ENCODE measurements at regions not wholly inside any gene's neighbourhood (a gene's known extent, or its start where the extent isn't known, plus 50 kb on each side); places are given as distances from the start of the nearest gene placed in this dataset.

DNA sequence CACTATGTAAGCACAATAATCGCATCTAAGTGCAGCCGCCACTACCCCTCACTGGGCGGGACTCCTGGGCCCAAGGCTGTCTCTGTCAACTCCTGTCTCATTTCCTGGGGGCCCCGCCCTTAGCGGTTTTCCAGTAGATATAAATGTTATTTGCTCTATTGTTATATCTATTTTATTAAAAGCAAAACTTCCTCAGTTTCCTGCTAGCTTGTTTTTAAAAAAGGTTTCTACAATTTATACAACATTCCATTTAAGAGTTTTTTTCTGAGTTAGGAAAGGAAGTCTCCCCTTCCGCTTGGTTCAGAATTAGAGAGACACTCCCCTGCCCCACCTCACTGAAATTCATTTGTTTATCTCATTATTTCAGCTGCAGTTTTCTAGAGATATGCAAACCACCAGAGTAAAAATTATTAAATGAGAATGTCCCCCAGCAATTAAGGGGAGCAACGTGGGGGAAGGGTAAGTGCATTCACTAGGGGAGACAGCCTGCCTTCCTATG, 82.7 kb downstream of the RAMP3 start:
- intact Hi-C loops (cut with DNase I): no loop called here
- Histone ChIP-seq H3K36me3 (no peaks in the 10 kb centered on the region), H3K9me3 (no peaks in the 10 kb centered on the region), H3K4me1 (peaks cover 0 to 16% of the 10 kb centered on the region in 2 donors), H3K27me3 (peaks cover 0 to 13% of the 10 kb centered on the region in 2 donors), H3K27ac (peak overlapping the region in 1 of 2 donors; percentile 54), H3K4me3 (no peak overlapping the region)
- ATAC-seq (no peak), DNase-seq (no peak)
- TF ChIP-seq, protein P1, sequence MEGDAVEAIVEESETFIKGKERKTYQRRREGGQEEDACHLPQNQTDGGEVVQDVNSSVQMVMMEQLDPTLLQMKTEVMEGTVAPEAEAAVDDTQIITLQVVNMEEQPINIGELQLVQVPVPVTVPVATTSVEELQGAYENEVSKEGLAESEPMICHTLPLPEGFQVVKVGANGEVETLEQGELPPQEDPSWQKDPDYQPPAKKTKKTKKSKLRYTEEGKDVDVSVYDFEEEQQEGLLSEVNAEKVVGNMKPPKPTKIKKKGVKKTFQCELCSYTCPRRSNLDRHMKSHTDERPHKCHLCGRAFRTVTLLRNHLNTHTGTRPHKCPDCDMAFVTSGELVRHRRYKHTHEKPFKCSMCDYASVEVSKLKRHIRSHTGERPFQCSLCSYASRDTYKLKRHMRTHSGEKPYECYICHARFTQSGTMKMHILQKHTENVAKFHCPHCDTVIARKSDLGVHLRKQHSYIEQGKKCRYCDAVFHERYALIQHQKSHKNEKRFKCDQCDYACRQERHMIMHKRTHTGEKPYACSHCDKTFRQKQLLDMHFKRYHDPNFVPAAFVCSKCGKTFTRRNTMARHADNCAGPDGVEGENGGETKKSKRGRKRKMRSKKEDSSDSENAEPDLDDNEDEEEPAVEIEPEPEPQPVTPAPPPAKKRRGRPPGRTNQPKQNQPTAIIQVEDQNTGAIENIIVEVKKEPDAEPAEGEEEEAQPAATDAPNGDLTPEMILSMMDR (IDR thresholded peaks at IDR 0.05): no peak

GRCh38 chr7:45240926-45241325, 83.3 kb downstream of the RAMP3 start:
- Histone ChIP-seq H3K4me1 (peaks cover 0 to 16% of the 10 kb centered on the region in 2 donors), H3K27me3 (peaks cover 0 to 13% of the 10 kb centered on the region in 2 donors), H3K4me3 (no peak overlapping the region), H3K9me3 (no peaks in the 10 kb centered on the region), H3K27ac (peak overlapping the region in 1 of 2 donors; percentile 54), H3K36me3 (no peaks in the 10 kb centered on the region)
- TF ChIP-seq, protein P1 (IDR thresholded peaks at IDR 0.05): no peak
- no peak for DNase-seq
- ATAC-seq: no peak
- intact Hi-C loops (cut with DNase I): no loop called here

GRCh38 chr7:45241339-45242109, 83.9 kb downstream of the RAMP3 start:
- DNase-seq (no peak), ATAC-seq (no peak)
- Histone ChIP-seq H3K4me3 (no peak overlapping the region), H3K9me3 (no peaks in the 10 kb centered on the region), H3K27ac (peak overlapping the region in 1 of 2 donors; percentile 54), H3K4me1 (peaks cover 0 to 16% of the 10 kb centered on the region in 2 donors), H3K27me3 (peaks cover 0 to 19% of the 10 kb centered on the region in 2 donors), H3K36me3 (no peaks in the 10 kb centered on the region)
- TF ChIP-seq, protein P1 (IDR thresholded peaks at IDR 0.05): no peak
- intact Hi-C loops (cut with DNase I): no loop called here

DNA sequence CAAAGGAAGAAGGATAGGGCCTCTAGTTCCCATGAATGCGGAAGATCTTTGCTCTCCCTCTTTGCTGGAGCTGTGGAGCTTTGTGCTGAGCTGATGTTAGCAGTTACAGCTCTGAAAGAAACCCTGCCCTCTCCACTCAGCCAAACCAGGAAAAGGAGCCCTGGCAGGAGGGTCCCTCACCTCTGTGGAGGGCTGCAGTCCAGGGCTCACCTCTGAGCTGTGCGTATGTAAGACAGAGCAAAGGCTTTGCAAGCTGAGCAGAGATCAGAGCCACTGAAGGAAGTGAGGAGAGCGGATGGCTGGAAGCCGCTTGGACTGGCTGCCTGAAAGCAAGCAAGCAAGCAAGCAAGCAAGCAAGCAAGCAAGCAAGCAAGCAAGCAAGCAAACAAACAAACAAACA, 84.7 kb downstream of the RAMP3 start:
- ATAC-seq: no peak

DNA sequence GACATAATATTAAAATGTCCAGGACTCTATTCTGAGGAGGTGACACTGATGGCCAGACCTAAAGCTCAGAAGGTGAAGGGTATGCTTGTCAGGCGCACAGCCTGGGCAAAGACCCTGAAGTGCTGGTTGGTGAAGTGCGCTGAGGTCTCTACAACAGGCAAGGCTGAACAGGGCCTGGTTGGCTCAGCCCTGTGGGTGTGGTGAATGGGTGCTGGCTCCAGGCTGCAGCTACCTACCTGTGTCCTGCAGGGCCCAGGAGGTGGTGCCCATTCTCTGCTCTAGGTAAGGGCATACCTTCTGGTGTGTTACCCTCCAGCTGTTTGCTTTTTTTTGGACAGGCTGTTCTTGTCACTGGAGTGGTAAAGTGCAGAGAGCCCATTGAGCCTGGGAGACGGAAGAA, 85.1 kb downstream of the RAMP3 start:
- intact Hi-C loops (cut with DNase I): no loop called here
- ATAC-seq: no peak
- peak overlapping the region in 1 of 2 donors; percentile 57 for H3K27ac ChIP-seq

More for the DNA sequence above, 84.7 kb downstream of the RAMP3 start:
- Histone ChIP-seq H3K27ac (peak overlapping the region in 1 of 2 donors; percentile 57), H3K36me3 (no peaks in the 10 kb centered on the region), H3K27me3 (peaks cover 0 to 20% of the 10 kb centered on the region in 2 donors), H3K4me1 (peaks cover 0 to 16% of the 10 kb centered on the region in 2 donors), H3K9me3 (no peaks in the 10 kb centered on the region), H3K4me3 (no peak overlapping the region)
- TF ChIP-seq, protein P1 (IDR thresholded peaks at IDR 0.05): no peak
- no peak for DNase-seq
- intact Hi-C loops (cut with DNase I): no loop called here

More for the DNA sequence above, 85.1 kb downstream of the RAMP3 start:
- Histone ChIP-seq H3K4me3 (no peak overlapping the region), H3K36me3 (no peaks in the 10 kb centered on the region), H3K4me1 (peaks cover 0 to 16% of the 10 kb centered on the region in 2 donors), H3K9me3 (peaks cover 0 to 2% of the 10 kb centered on the region in 2 donors), H3K27me3 (peaks cover 0 to 23% of the 10 kb centered on the region in 2 donors)
- TF ChIP-seq, protein P1 (IDR thresholded peaks at IDR 0.05): no peak
- DNase-seq: no peak
